Astrocyte (in vitro differentiated cells and primary cell): ENCODE measurements at regions not wholly inside any gene's neighbourhood (a gene's known extent, or its start where the extent isn't known, plus 50 kb on each side); places are given as distances from the start of the nearest gene placed in this dataset.

ENCODE experiments used
- DNase-seq: peaks from one replicate; pipeline ENCODE4 v3.0.0-alpha.2; 2010; ENCODE audit warnings: low read depth
- FAIRE-seq: peaks from 2 replicates; lab custom pipeline; 2011; peaks lifted over from hg19 to GRCh38; lab: Jason Lieb, UNC
- H2AFZ ChIP-seq: 2 replicates; pipeline ENCODE4 v1.6.0; 2012; ENCODE audit warnings: low read depth, low read length, inconsistent platforms
- H3K27ac ChIP-seq: 2 replicates; pipeline ENCODE4 v1.5.1; 2011; ENCODE audit warnings: low read depth, low read length, inconsistent platforms
- H3K27me3 ChIP-seq: 2 replicates; pipeline ENCODE4 v1.6.0; 2011; ENCODE audit warnings: low read length, inconsistent platforms; ENCODE audit not compliant: insufficient read depth
- H3K36me3 ChIP-seq: 2 replicates; pipeline ENCODE4 v1.5.1; 2011; ENCODE audit warnings: low read length, inconsistent platforms; ENCODE audit not compliant: insufficient read depth
- H3K4me1 ChIP-seq: 2 replicates; pipeline ENCODE4 v1.5.1; 2011; ENCODE audit warnings: low read length, inconsistent platforms; ENCODE audit not compliant: insufficient read depth
- H3K4me2 ChIP-seq: 2 replicates; pipeline ENCODE4 v1.6.0; 2012; ENCODE audit warnings: low read length, inconsistent platforms
- H3K4me3 ChIP-seq: 2 replicates; pipeline ENCODE4 v1.5.1; 2011; ENCODE audit warnings: low read depth, mild to moderate bottlenecking, low read length, inconsistent platforms; ENCODE audit not compliant: insufficient read depth
- H3K79me2 ChIP-seq: 2 replicates; pipeline ENCODE4 v1.6.0; 2012; ENCODE audit warnings: mild to moderate bottlenecking, low read length, inconsistent platforms; ENCODE audit not compliant: insufficient read depth
- H3K9ac ChIP-seq: 2 replicates; pipeline ENCODE4 v1.6.0; 2012; ENCODE audit warnings: mild to moderate bottlenecking, low read length, inconsistent platforms
- H3K9me3 ChIP-seq: 2 replicates; pipeline ENCODE4 v1.5.1; 2012; ENCODE audit warnings: low read depth, mild to moderate bottlenecking, low read length, inconsistent platforms; ENCODE audit not compliant: insufficient read depth
- H4K20me1 ChIP-seq: 2 replicates; pipeline ENCODE4 v1.6.0; 2012; ENCODE audit warnings: low read length, inconsistent platforms; ENCODE audit not compliant: insufficient read depth
- H3K27ac Mint-ChIP-seq: one replicate; pipeline ENCODE4 v1.8.0; 2021; ENCODE audit warnings: mild to moderate bottlenecking, mixed read lengths; ENCODE audit not compliant: unreplicated experiment
- H3K27me3 Mint-ChIP-seq: one replicate; pipeline ENCODE4 v1.8.0; 2021; ENCODE audit warnings: low read depth, mixed read lengths; ENCODE audit not compliant: unreplicated experiment
- H3K36me3 Mint-ChIP-seq: one replicate; pipeline ENCODE4 v1.8.0; 2021; ENCODE audit warnings: low read depth, mixed read lengths; ENCODE audit not compliant: unreplicated experiment
- H3K4me1 Mint-ChIP-seq: one replicate; pipeline ENCODE4 v1.8.0; 2021; ENCODE audit warnings: low read depth, mixed read lengths; ENCODE audit not compliant: unreplicated experiment
- H3K4me3 Mint-ChIP-seq: one replicate; pipeline ENCODE4 v1.8.0; 2021; ENCODE audit warnings: mild to moderate bottlenecking, moderate library complexity, mixed read lengths; ENCODE audit not compliant: unreplicated experiment
- H3K9me3 Mint-ChIP-seq: one replicate; pipeline ENCODE4 v1.8.0; 2021; ENCODE audit warnings: mild to moderate bottlenecking, mixed read lengths; ENCODE audit not compliant: unreplicated experiment
- EZH2 ChIP-seq: IDR thresholded peaks from 2 replicates; pipeline ENCODE4 v1.6.1; 2012; ENCODE audit warnings: mild to moderate bottlenecking, low read length, inconsistent platforms; ENCODE audit not compliant: insufficient read depth
- TF ChIP-seq, protein P1 (sequence below): IDR thresholded peaks from 2 replicates; pipeline ENCODE4 v1.5.1; 2011; ENCODE audit warnings: low read depth, mild to moderate bottlenecking, inconsistent platforms, low read length, moderate library complexity; ENCODE audit not compliant: insufficient read depth

DNA sequence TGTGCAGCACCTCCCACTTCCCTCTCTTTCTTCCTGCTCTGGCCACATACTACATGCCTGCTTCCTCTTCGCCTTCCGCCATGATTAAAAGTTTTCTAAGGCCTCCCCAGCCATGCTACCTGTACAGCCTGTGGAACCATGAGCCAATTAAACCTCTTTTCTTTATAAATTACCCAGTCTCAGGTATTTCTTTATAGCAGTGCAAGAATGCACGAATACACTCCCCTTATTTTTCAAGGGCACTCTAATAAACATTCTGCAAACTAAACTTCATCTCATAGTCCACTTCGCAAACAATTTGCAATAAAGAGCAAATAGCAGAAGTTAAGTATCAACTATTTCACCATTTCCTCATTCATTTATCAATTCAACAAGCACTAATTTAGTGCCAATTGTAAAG, 351.3 kb downstream of the PID1 start:
- Histone ChIP-seq H3K4me1 (no peaks in the 10 kb centered on the region), H3K27me3 (no peaks in the 10 kb centered on the region), H3K9me3 (no peaks in the 10 kb centered on the region), H3K9ac (no peak overlapping the region), H3K36me3 (no peaks in the 10 kb centered on the region), H3K4me3 (no peak overlapping the region), H3K79me2 (no peaks in the 10 kb centered on the region), H4K20me1 (no peaks in the 10 kb centered on the region), H2AFZ (no peak overlapping the region), H3K27ac (no peak overlapping the region), H3K4me2 (no peak overlapping the region)
- H3K36me3 Mint-ChIP-seq: no peaks in the 10 kb centered on the region
- H3K4me1 Mint-ChIP-seq: peaks cover 10% of the 10 kb centered on the region
- no peak for TF ChIP-seq EZH2
- TF ChIP-seq, protein P1, sequence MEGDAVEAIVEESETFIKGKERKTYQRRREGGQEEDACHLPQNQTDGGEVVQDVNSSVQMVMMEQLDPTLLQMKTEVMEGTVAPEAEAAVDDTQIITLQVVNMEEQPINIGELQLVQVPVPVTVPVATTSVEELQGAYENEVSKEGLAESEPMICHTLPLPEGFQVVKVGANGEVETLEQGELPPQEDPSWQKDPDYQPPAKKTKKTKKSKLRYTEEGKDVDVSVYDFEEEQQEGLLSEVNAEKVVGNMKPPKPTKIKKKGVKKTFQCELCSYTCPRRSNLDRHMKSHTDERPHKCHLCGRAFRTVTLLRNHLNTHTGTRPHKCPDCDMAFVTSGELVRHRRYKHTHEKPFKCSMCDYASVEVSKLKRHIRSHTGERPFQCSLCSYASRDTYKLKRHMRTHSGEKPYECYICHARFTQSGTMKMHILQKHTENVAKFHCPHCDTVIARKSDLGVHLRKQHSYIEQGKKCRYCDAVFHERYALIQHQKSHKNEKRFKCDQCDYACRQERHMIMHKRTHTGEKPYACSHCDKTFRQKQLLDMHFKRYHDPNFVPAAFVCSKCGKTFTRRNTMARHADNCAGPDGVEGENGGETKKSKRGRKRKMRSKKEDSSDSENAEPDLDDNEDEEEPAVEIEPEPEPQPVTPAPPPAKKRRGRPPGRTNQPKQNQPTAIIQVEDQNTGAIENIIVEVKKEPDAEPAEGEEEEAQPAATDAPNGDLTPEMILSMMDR: no peak
- DNase-seq: no peak
- no peaks in the 10 kb centered on the region for H3K27me3 Mint-ChIP-seq
- peaks cover 4% of the 10 kb centered on the region for H3K9me3 Mint-ChIP-seq
- H3K4me3 Mint-ChIP-seq: no peak overlapping the region
- FAIRE-seq: no peak
- no peak overlapping the region for H3K27ac Mint-ChIP-seq

- H3K27ac Mint-ChIP-seq: no peak overlapping the region
These were observed 353.9 kb downstream of the PID1 start for GRCh38 chr2:228917220-228917619.

More at GRCh38 chr2:228917220-228917619, 353.9 kb downstream of the PID1 start:
- peaks cover 5% of the 10 kb centered on the region for H3K4me1 Mint-ChIP-seq
- no peaks in the 10 kb centered on the region for H3K27me3 Mint-ChIP-seq
- Histone ChIP-seq H3K4me3 (no peak overlapping the region), H3K36me3 (no peaks in the 10 kb centered on the region), H3K79me2 (no peaks in the 10 kb centered on the region), H3K4me1 (no peaks in the 10 kb centered on the region), H3K27me3 (no peaks in the 10 kb centered on the region), H3K9ac (no peak overlapping the region), H3K4me2 (no peak overlapping the region), H4K20me1 (no peaks in the 10 kb centered on the region), H3K9me3 (no peaks in the 10 kb centered on the region), H3K27ac (no peak overlapping the region), H2AFZ (no peak overlapping the region)
- TF ChIP-seq EZH2: no peak
- TF ChIP-seq, protein P1: no peak
- DNase-seq (peak; percentile 22), FAIRE-seq (peak; percentile 66)
- H3K9me3 Mint-ChIP-seq: peaks cover 4% of the 10 kb centered on the region
- H3K36me3 Mint-ChIP-seq: no peaks in the 10 kb centered on the region
- no peak overlapping the region for H3K4me3 Mint-ChIP-seq
